SU-DHL-6 (cell line): ENCODE measurements at regions not wholly inside any gene's neighbourhood (a gene's known extent, or its start where the extent isn't known, plus 50 kb on each side); places are given as distances from the start of the nearest gene placed in this dataset.

Experiments
- CTCF ChIP-seq: fragments of 200-600 bp; sonication (generic); IDR thresholded peaks from one replicate; pipeline ENCODE4 v1.5.1; 2017; ENCODE audit warnings: antibody characterized with exemption, mild to moderate bottlenecking, low read length, moderate library complexity; ENCODE audit not compliant: insufficient read depth, poor library complexity, severe bottlenecking
- EZH2phosphoT487 ChIP-seq: fragments of 200-600 bp; sonication (generic), shearing (Covaris generic); conservative IDR thresholded peaks from 2 replicates; pipeline ENCODE4 v1.6.1; 2018; ENCODE audit warnings: mild to moderate bottlenecking, antibody characterized with exemption, low read length, moderate library complexity, mixed read lengths

GRCh38 chr7:46864716-46865115 is 717.2 kb downstream of the TNS3 start:
- TF ChIP-seq CTCF (no peak), EZH2phosphoT487 (no peak)
